ENCODE measurements at regions not wholly inside any gene's neighbourhood (a gene's known extent, or its start where the extent isn't known, plus 50 kb on each side); places are given as distances from the start of the nearest gene placed in this dataset.

DNA sequence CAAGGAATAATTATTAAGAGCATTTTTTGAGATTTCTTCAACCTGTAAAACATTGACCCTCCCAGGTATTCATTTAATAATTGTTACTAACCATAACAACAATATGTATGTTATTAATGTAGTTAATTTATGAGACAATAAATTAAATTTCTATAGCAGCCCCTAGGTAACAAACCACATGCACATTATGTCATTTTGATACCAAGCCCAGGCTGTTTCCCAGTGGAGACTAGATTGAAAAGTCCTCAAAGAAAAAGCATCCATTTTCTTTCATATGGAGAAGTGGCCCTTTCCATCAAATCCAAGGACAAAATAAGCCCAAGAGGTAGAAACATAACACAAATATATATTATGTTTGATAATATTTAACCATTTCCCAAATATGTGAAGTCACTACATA is 104.3 kb upstream of the GK2 start:
- TF ChIP-seq, protein P1, sequence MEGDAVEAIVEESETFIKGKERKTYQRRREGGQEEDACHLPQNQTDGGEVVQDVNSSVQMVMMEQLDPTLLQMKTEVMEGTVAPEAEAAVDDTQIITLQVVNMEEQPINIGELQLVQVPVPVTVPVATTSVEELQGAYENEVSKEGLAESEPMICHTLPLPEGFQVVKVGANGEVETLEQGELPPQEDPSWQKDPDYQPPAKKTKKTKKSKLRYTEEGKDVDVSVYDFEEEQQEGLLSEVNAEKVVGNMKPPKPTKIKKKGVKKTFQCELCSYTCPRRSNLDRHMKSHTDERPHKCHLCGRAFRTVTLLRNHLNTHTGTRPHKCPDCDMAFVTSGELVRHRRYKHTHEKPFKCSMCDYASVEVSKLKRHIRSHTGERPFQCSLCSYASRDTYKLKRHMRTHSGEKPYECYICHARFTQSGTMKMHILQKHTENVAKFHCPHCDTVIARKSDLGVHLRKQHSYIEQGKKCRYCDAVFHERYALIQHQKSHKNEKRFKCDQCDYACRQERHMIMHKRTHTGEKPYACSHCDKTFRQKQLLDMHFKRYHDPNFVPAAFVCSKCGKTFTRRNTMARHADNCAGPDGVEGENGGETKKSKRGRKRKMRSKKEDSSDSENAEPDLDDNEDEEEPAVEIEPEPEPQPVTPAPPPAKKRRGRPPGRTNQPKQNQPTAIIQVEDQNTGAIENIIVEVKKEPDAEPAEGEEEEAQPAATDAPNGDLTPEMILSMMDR (IDR thresholded peaks at IDR 0.05) = no peak
- TF ChIP-seq POLR2A (IDR thresholded peaks at IDR 0.05) = no peak

All from thyroid gland (tissue), 4 donors.